NCI-H187 treated with DMSO at 0.1 percent for 48 hours (cell line): ENCODE measurements at regions not wholly inside any gene's neighbourhood (a gene's known extent, or its start where the extent isn't known, plus 50 kb on each side); places are given as distances from the start of the nearest gene placed in this dataset.
"Not testable (repeated sequence)": the region's sequence is repeated elsewhere in the genome, so short reads cannot be mapped to it uniquely, and the experiment has no call there.

Source experiments
- DNase-seq: peaks from one replicate; lab custom pipeline; 2025; lab: John Stamatoyannopoulos, UW

- no peak for DNase-seq
These were observed 189.3 kb upstream of the GPRIN3 start for GRCh38 chr4:89496851-89497250.

DNA sequence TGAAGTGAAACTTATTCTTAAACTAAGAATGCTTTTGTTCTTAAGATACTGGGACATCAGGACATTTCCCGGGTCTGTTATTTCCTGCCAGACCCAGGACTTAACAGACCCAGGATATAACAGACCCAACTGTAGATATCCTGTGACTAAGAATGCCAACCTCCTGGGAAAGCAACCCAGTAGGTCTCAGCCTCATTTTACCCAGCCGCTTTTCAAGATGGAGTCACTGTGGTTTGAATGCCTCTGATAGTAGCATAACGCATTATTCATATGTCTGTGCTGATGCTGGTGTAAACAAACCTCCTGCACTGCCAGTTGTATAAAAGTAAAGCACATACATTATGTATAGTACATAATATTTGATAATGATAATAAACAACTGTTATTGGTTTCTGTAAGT, 185.8 kb upstream of the GPRIN3 start:
- DNase-seq: no peak

DNA sequence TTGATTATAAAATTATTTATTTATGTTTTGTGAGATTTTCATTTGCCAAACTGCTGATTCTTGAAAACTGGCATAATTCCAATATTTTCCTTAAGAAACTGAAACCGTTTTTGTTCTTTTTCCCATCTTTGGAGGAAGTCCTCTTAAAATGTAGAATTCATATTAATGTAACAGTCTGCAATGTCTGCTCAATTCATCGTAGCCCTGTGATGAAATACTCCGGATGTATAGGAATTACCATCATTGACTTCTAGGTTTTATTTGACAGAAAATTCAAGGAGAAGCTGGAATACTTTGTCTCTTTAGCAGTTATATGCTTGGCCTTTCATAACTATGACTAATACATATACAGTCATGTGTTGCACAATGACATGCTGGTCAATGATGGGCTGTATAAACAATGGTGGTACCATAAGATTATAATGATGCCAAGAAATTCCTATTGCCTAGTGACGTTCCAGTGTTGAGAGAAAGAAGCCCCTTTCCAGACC, 185.0 kb upstream of the GPRIN3 start:
- no peak for DNase-seq

DNA sequence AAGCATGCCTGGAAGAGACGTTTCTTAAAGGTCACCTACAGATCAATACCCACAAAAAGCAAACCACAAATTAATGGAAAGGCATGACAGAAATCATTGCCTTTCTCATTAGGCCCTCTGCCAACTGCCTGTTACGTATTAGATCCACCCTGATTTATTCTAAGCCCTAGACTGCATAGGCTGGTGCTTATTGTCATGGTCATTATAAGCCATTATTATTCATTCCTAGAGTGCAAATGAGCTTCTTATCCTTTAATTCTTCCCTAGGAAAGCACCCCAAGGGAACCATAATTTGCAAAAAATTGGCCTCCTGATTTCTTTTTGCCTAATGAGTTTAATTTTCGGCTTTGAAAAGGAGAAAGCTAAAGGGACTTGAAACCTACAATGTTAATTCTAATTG, 184.2 kb upstream of the GPRIN3 start:
- DNase-seq: no peak

- DNase-seq: not testable (repeated sequence)
These were observed 182.4 kb upstream of the GPRIN3 start for GRCh38 chr4:89489921-89490431.

DNA sequence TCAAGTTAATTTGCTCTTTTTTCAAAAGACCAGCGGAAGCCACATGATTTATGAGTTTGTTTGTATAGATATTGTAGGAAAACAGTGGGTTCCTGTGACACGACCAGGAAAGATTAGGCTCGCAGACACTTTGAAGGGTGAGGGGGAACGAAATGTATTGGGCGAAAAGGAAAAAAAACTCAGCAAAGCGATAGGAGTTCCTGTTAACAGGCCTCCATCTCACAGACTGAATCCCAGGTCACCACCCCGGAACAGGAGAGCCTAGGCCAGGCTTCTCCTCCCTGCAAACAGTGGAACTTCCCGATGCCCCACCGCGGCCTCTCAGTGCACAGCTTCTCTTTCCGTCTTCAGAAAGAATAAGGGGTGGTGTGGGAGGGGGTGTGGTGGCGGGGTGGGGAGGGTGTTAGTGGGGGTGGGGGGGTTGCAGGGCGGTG, 181.8 kb upstream of the GPRIN3 start:
- no peak for DNase-seq

GRCh38 chr4:89488736-89489135, 181.1 kb upstream of the GPRIN3 start:
- DNase-seq: no peak

GRCh38 chr4:89486673-89487072, 179.1 kb upstream of the GPRIN3 start:
- DNase-seq: no peak

- no peak for DNase-seq
These were observed 178.4 kb upstream of the GPRIN3 start for GRCh38 chr4:89486042-89486441.

- DNase-seq: no peak
These were observed 176.2 kb upstream of the GPRIN3 start for GRCh38 chr4:89483833-89484232.

DNA sequence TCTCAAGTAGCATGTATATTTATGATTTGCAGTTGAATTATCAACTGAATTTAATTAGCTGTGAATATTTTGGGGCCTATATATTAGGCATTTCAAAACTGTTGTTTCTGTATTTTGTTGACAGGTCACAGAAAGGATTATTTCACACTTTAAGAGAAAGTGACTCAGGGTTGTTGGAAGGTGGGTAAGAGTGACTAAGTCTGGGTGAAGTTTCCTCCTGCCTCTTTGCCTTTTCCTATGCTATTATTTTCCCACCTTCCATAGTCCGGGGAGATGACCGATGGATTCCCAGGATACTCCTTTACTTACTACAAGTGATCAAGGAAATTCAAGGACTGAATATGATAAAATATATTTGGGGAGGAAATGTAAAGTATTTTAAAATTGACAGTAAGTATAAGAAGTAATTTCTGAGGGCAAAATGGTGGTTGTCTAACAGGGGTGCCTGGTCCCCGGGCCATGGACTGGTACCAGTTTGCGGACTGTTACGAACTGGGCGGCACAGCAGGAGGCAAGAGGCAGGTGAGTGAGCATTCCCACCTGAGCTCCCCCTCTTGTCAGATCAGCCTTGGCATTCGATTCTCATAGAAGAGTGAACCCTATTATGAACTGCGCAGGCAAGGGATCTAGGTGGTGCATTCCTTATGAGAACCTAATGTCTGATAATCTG, 175.5 kb upstream of the GPRIN3 start:
- DNase-seq: no peak

GRCh38 chr4:89482251-89482650, 174.7 kb upstream of the GPRIN3 start:
- no peak for DNase-seq

GRCh38 chr4:89469930-89470375, 162.4 kb upstream of the GPRIN3 start:
- no peak for DNase-seq

DNA sequence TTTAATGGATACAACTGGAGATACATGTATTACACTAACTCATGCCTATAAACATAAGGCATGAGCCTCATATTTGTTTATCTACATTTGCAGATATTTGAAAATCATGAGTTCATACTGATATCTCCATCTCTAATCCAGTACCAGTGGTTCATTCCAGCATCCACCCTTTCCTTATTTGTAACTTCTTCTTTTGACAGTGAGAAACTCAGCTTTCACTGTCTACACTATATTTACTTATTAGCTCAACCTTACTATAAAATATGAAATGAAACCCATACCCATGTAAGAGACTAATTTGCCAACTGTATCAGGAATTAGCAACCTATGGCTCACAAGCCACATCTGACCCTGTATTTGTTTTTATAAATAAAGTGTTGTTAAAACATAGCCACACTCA, 161.9 kb upstream of the GPRIN3 start:
- DNase-seq: no peak

- DNase-seq: no peak
These were observed 161.0 kb upstream of the GPRIN3 start for GRCh38 chr4:89468602-89469001.

DNA sequence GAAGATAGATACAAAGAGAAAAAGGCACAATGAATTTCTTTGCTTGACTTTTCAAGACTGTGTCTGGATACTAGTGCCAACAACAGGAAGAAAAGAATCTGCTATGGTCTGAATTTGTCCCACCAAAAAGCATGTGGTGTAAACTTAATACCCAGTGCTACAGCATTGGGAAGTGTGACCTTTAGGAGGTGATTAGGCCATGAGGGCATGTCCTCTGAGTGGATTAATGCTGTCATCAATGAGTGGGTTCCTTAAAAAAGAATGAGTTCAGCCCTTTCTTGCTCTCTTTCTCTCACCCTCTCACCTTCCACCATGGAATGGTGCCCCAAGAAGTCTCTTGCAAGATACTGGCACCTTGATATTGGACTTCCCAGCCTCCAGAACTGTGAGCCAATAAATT, 155.7 kb upstream of the GPRIN3 start:
- no peak for DNase-seq

- no peak for DNase-seq
These were observed 139.9 kb upstream of the GPRIN3 start for GRCh38 chr4:89447543-89447942.

- no peak for DNase-seq
These were observed 138.6 kb upstream of the GPRIN3 start for GRCh38 chr4:89446193-89446592.

DNA sequence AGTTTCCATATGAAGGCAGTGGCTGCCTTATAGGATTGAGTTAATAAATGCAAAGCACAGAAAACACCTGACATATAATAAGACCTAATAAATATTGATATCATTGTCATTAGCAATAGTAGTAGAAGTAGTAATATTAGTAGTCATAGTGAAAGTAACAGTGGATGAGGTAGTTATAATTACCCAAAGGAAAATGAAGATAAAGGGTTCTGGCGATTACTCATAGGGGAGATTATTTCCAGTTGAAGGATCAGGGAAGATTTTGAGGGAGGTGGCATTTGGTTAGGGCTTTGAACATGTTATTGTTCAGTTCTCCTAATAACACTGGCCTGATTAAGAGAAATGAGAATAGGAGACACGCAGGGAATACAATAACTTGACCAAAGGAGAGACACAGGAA, 131.9 kb upstream of the GPRIN3 start:
- no peak for DNase-seq

DNA sequence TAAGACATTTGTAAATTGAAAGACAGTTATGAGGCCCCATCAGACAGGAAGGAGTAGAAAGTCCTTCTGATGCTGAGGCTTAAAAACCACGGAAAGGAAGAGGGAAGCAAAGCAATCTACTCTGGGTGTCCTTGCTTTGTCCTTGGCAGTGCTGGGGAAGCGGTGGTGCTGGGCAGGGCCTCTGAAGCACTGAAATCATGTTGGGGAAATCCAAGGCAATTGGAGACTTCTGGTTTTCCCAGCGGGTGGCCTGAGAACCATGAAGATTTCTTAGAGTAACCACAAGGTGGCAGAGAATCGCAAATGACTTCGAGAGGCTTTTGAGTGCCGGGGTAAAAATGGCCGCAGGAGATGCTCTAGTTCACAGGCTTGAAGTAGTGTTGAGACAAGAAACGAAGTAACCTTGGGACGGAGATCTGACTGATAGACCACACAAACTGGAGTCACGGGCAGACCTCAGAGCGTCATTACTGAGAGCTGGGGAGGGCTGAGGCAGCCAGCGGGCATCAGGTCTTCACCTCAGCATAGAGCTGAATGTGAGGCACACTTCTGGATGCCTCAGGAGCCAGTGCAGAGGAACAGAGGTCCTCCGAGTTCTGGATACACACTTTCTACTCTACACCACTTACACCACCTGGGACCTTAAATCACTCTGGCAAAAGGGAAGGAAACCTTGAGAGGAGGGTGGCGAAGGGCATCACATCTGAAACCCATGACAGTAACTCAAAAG, 130.7 kb upstream of the GPRIN3 start:
- no peak for DNase-seq

GRCh38 chr4:89434364-89434988, 126.9 kb upstream of the GPRIN3 start:
- DNase-seq: peak; percentile 24

DNA sequence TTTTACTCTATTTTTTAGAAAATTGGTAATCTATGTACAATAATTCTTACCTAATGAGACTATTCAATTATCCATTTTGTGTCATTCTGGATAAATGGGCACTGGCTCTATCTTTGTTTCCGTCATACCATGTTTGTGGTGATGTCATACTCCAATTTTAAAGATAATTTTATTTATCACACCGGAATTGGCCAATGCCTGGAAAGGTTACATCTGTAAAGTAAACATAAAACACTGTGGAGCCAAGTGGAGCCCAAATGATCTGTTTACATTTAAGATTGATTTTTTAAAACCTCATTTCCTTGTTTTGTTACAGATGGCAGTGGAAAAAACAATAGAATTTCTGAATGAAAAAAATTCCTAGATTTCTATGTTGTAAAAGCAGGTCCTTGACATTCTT, 120.2 kb upstream of the GPRIN3 start:
- no peak for DNase-seq

DNA sequence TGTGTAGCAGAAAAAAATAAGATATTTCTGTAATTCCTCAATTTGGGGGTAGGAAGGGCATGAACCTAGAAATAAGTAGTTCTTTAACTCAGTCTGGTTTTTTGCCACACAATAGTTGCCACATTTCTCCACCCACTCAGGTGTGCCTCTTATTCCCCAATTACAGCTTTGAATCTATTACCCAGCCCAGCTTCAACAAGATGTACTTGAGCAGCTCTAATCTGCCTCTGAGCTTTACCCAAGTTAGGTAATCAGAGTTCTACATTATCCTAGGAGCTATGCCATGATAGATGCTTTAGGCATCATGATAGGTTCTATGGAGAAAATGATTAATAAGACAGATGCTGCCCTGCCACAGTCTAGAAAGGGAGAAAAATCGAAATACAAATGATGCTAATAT, 117.4 kb upstream of the GPRIN3 start:
- no peak for DNase-seq
